ENCODE measurements at regions not wholly inside any gene's neighbourhood (a gene's known extent, or its start where the extent isn't known, plus 50 kb on each side); places are given as distances from the start of the nearest gene placed in this dataset.

- Histone ChIP-seq H3K9me3 (ENCODE audit: control insufficient read depth, insufficient read depth, low read length) (no peaks in the 10 kb centered on the region), H3K4me1 (ENCODE audit: control insufficient read depth, insufficient read depth, low read length) (peaks cover 19% of the 10 kb centered on the region), H3K9ac (ENCODE audit: low read depth, low read length) (no peak overlapping the region), H3K4me3 (ENCODE audit: low read depth, low read length) (no peak overlapping the region), H3K36me3 (ENCODE audit: control insufficient read depth, insufficient read depth, low read length) (no peaks in the 10 kb centered on the region), H3K27ac (ENCODE audit: low read depth, low read length) (no peak overlapping the region), H3K27me3 (ENCODE audit: control insufficient read depth, insufficient read depth, low read length) (no peaks in the 10 kb centered on the region)
Measured at GRCh38 chr12:113667676-113668356, 196.1 kb upstream of the LHX5 start.

DNA sequence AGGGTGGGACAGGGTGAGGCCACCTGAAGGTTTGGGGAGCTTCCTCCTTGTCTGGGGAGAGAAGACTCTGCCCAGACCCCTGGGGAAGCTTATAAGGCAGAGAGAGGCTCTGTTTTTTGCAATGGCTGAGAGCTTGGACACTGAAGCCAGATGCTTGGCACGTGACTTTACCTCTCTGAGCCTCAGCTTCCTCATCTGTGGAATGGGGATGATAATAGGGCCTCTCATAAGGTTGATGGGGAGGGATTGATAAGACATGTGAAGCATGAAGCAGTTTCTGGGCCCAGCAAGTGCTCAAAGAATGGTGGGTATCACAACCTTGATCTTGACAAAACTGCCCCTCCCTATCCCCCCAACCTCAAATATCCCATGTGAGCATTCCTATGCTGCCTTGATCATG lies 195.4 kb upstream of the LHX5 start:
- no peak overlapping the region for H3K9ac ChIP-seq (ENCODE audit: low read depth, low read length)
- no peaks in the 10 kb centered on the region for H3K27me3 ChIP-seq (ENCODE audit: control insufficient read depth, insufficient read depth, low read length)
- no peaks in the 10 kb centered on the region for H3K36me3 ChIP-seq (ENCODE audit: control insufficient read depth, insufficient read depth, low read length)
- H3K4me3 ChIP-seq (ENCODE audit: low read depth, low read length): no peak overlapping the region
- H3K27ac ChIP-seq (ENCODE audit: low read depth, low read length): no peak overlapping the region
- H3K4me1 ChIP-seq (ENCODE audit: control insufficient read depth, insufficient read depth, low read length): peaks cover 19% of the 10 kb centered on the region
- H3K9me3 ChIP-seq (ENCODE audit: control insufficient read depth, insufficient read depth, low read length): no peaks in the 10 kb centered on the region

DNA sequence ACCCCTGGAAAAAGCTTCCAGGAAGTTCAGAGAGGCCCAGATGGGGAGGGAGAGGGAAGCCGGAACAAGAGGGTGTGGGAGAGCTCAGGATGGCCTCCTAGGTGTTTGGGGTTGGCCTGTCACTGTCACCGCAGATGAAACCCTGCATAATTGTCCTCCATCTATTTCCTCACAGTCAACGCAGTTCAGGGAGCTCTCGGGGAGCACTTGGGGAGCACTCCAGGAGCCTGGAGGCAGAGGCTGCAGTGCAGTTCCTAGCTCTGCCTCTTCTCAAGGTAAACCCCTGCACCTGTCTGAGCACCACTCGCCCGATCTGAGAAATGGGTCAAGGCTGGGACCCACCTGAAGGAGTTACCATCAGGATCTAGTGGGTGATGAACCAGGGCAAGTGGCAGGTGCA lies 194.6 kb upstream of the LHX5 start:
- Histone ChIP-seq H3K9me3 (ENCODE audit: control insufficient read depth, insufficient read depth, low read length) (no peaks in the 10 kb centered on the region), H3K9ac (ENCODE audit: low read depth, low read length) (no peak overlapping the region), H3K4me1 (ENCODE audit: control insufficient read depth, insufficient read depth, low read length) (peaks cover 19% of the 10 kb centered on the region), H3K27ac (ENCODE audit: low read depth, low read length) (no peak overlapping the region), H3K27me3 (ENCODE audit: control insufficient read depth, insufficient read depth, low read length) (no peaks in the 10 kb centered on the region), H3K36me3 (ENCODE audit: control insufficient read depth, insufficient read depth, low read length) (no peaks in the 10 kb centered on the region), H3K4me3 (ENCODE audit: low read depth, low read length) (no peak overlapping the region)

DNA sequence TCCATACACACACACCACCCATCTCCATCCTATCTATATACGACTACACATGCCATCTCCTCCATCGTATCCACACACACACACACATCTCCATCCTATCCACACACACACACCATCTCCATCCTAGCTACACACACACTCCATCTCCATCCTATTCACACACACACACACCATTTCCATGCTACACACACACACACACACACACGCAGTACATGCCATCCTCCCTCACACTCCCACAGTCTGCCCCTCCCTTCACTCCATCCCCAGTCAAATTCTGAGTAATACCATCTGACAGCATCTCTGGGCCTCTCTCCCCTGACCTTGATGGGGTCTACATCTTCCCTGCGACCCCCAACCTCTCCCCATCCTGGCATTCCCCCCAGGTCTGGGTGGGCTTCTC lies 193.8 kb upstream of the LHX5 start:
- Histone ChIP-seq H3K9ac (ENCODE audit: low read depth, low read length) (no peak overlapping the region), H3K27me3 (ENCODE audit: control insufficient read depth, insufficient read depth, low read length) (no peaks in the 10 kb centered on the region), H3K27ac (ENCODE audit: low read depth, low read length) (no peak overlapping the region), H3K36me3 (ENCODE audit: control insufficient read depth, insufficient read depth, low read length) (no peaks in the 10 kb centered on the region), H3K4me1 (ENCODE audit: control insufficient read depth, insufficient read depth, low read length) (peaks cover 19% of the 10 kb centered on the region), H3K4me3 (ENCODE audit: low read depth, low read length) (no peak overlapping the region), H3K9me3 (ENCODE audit: control insufficient read depth, insufficient read depth, low read length) (no peaks in the 10 kb centered on the region)

DNA sequence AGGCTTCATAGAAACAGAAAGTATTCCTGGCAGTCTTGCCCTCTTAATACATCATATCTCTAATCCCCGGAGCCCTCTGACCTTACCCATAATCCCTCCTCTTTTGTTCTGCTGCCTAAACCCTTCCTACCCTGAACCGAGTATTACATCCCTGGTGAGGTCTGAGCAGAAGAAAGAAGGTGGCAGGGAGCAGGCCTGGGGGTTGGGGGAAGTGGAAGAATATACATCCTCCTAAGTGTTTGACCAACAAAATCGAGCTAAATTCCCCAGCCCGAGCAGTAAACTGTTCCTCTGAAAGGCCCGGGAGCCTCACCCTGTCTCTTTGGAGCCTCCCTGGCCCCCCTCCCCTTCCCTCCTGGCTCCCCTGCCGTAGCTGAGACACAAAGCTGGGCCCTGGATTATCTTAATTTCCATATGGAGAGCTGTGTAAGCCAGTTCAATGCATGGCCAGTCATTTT lies 192.6 kb upstream of the LHX5 start:
- Histone ChIP-seq H3K4me3 (ENCODE audit: low read depth, low read length) (no peak overlapping the region), H3K36me3 (ENCODE audit: control insufficient read depth, insufficient read depth, low read length) (no peaks in the 10 kb centered on the region), H3K9ac (ENCODE audit: low read depth, low read length) (no peak overlapping the region), H3K4me1 (ENCODE audit: control insufficient read depth, insufficient read depth, low read length) (peaks cover 19% of the 10 kb centered on the region), H3K9me3 (ENCODE audit: control insufficient read depth, insufficient read depth, low read length) (no peaks in the 10 kb centered on the region), H3K27ac (ENCODE audit: low read depth, low read length) (peak overlapping the region; percentile 61), H3K27me3 (ENCODE audit: control insufficient read depth, insufficient read depth, low read length) (no peaks in the 10 kb centered on the region)

DNA sequence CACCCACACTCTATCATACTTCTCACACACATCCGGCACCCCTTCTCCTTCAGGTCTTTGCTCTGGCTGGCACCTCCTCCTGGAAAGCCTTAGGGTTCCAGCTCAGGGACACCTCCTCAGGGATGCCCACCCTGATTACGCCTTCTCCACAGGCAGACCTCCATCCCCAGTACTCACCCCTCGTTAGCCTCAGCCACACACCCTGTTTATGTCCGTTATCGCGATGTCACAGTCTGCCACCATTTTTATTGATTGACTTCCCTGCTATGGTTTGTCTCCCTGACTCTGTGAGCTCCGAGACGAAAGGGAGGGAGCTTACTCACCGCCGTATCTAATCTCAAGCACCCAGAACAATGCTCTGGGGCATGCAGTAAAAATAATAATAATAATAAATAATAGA lies 191.7 kb upstream of the LHX5 start:
- H3K27me3 ChIP-seq (ENCODE audit: control insufficient read depth, insufficient read depth, low read length): no peaks in the 10 kb centered on the region
- no peaks in the 10 kb centered on the region for H3K36me3 ChIP-seq (ENCODE audit: control insufficient read depth, insufficient read depth, low read length)
- H3K9me3 ChIP-seq (ENCODE audit: control insufficient read depth, insufficient read depth, low read length): no peaks in the 10 kb centered on the region
- H3K27ac ChIP-seq (ENCODE audit: low read depth, low read length): no peak overlapping the region
- no peak overlapping the region for H3K4me3 ChIP-seq (ENCODE audit: low read depth, low read length)
- no peak overlapping the region for H3K9ac ChIP-seq (ENCODE audit: low read depth, low read length)
- peaks cover 19% of the 10 kb centered on the region for H3K4me1 ChIP-seq (ENCODE audit: control insufficient read depth, insufficient read depth, low read length)

GRCh38 chr12:113660936-113661335 lies 189.3 kb upstream of the LHX5 start:
- Histone ChIP-seq H3K4me1 (ENCODE audit: control insufficient read depth, insufficient read depth, low read length) (peaks cover 19% of the 10 kb centered on the region), H3K9ac (ENCODE audit: low read depth, low read length) (no peak overlapping the region), H3K4me3 (ENCODE audit: low read depth, low read length) (no peak overlapping the region), H3K27ac (ENCODE audit: low read depth, low read length) (no peak overlapping the region), H3K9me3 (ENCODE audit: control insufficient read depth, insufficient read depth, low read length) (no peaks in the 10 kb centered on the region), H3K27me3 (ENCODE audit: control insufficient read depth, insufficient read depth, low read length) (no peaks in the 10 kb centered on the region), H3K36me3 (ENCODE audit: control insufficient read depth, insufficient read depth, low read length) (no peaks in the 10 kb centered on the region)

DNA sequence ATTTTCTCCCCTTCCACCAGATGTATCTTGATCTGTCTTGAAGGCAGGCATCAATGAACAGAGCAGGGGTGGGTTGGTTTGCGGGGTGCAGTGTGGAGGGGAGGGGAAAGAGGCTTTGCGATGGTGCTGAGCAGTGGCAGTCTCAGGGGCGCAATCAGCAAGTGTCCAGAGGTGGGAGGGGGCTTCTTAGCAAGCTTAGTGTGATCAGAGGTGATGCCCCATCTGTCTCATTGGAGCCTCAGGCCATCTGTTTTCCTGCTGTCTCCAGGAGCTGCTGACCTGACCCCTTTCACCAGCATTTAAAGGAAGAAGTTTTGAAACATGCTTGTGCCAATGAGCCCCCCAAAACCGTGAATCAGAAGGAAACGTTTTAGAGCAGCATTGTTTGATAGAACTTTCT lies 187.7 kb upstream of the LHX5 start:
- Histone ChIP-seq H3K4me3 (ENCODE audit: low read depth, low read length) (no peak overlapping the region), H3K4me1 (ENCODE audit: control insufficient read depth, insufficient read depth, low read length) (peaks cover 14% of the 10 kb centered on the region), H3K9me3 (ENCODE audit: control insufficient read depth, insufficient read depth, low read length) (0 out of 2 replicates have a peak, but pooled peaks cover 6% of the 10 kb centered on the region), H3K9ac (ENCODE audit: low read depth, low read length) (no peak overlapping the region), H3K27me3 (ENCODE audit: control insufficient read depth, insufficient read depth, low read length) (no peaks in the 10 kb centered on the region), H3K36me3 (ENCODE audit: control insufficient read depth, insufficient read depth, low read length) (no peaks in the 10 kb centered on the region), H3K27ac (ENCODE audit: low read depth, low read length) (no peak overlapping the region)

DNA sequence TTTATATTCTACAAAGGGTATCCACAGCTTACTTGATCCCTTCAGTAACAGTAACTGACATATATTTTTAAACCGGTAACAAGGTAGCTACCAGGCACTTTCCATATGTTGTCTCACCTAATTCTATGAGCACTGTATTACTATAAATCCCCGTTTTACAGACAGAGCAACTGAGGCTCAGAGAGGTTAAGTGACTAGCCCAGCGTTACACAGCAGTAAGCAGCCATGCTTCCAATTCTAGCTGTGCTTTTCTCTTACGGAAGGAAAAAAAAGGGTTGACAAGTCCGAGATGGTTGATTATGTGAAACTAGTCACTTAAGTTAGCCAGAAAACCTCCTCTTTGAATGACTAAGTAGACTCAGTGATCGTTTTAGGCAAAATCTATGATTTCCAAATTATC lies 187.3 kb upstream of the LHX5 start:
- Histone ChIP-seq H3K36me3 (ENCODE audit: control insufficient read depth, insufficient read depth, low read length) (no peaks in the 10 kb centered on the region), H3K9ac (ENCODE audit: low read depth, low read length) (no peak overlapping the region), H3K27ac (ENCODE audit: low read depth, low read length) (no peak overlapping the region), H3K9me3 (ENCODE audit: control insufficient read depth, insufficient read depth, low read length) (0 out of 2 replicates have a peak, but pooled peaks cover 6% of the 10 kb centered on the region), H3K4me1 (ENCODE audit: control insufficient read depth, insufficient read depth, low read length) (peaks cover 10% of the 10 kb centered on the region), H3K4me3 (ENCODE audit: low read depth, low read length) (no peak overlapping the region), H3K27me3 (ENCODE audit: control insufficient read depth, insufficient read depth, low read length) (no peaks in the 10 kb centered on the region)

DNA sequence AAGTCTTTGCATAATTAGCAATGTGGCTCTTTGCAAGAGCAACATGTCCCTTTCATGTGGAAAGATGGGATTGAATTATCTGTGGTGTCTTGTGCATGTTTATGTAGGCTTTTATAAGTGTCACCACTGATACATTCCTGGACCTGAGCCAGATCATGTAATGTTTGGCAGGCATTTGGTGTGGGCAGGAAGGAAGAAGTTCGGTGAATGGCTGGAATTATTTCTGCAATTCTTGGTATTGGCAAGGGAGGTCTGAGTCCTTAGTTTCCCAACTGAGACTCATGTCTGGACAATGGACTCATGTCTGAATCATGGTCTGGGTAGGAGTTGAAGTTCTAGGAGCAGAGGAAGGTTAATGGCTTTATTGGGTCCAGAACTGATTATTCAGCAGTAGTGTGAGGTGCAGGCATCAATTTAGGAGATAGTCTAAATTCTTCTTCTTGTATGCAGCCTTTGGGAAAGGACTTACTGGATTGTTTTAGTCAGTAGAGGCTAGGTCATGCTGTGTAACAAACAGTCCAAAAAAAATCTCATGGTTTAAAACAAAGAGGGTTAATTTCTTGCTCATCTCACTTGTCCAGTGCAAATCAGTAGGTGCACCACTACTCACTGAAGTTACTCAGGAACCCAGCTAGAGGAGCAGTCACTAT lies 186.5 kb upstream of the LHX5 start:
- no peak overlapping the region for H3K4me3 ChIP-seq (ENCODE audit: low read depth, low read length)
- no peaks in the 10 kb centered on the region for H3K27me3 ChIP-seq (ENCODE audit: control insufficient read depth, insufficient read depth, low read length)
- no peak overlapping the region for H3K27ac ChIP-seq (ENCODE audit: low read depth, low read length)
- no peaks in the 10 kb centered on the region for H3K36me3 ChIP-seq (ENCODE audit: control insufficient read depth, insufficient read depth, low read length)
- H3K9ac ChIP-seq (ENCODE audit: low read depth, low read length): no peak overlapping the region
- 0 out of 2 replicates have a peak, but pooled peaks cover 4% of the 10 kb centered on the region for H3K4me1 ChIP-seq (ENCODE audit: control insufficient read depth, insufficient read depth, low read length)
- 0 out of 2 replicates have a peak, but pooled peaks cover 6% of the 10 kb centered on the region for H3K9me3 ChIP-seq (ENCODE audit: control insufficient read depth, insufficient read depth, low read length)

GRCh38 chr12:113655919-113656318 lies 184.2 kb upstream of the LHX5 start:
- no peak overlapping the region for H3K27ac ChIP-seq (ENCODE audit: low read depth, low read length)
- H3K4me1 ChIP-seq (ENCODE audit: control insufficient read depth, insufficient read depth, low read length): no peaks in the 10 kb centered on the region
- no peaks in the 10 kb centered on the region for H3K36me3 ChIP-seq (ENCODE audit: control insufficient read depth, insufficient read depth, low read length)
- H3K4me3 ChIP-seq (ENCODE audit: low read depth, low read length): no peak overlapping the region
- no peaks in the 10 kb centered on the region for H3K27me3 ChIP-seq (ENCODE audit: control insufficient read depth, insufficient read depth, low read length)
- no peak overlapping the region for H3K9ac ChIP-seq (ENCODE audit: low read depth, low read length)
- 0 out of 2 replicates have a peak, but pooled peaks cover 6% of the 10 kb centered on the region for H3K9me3 ChIP-seq (ENCODE audit: control insufficient read depth, insufficient read depth, low read length)

All from HUES48 (cell line).